Thyroid gland (tissue), 4 donors: ENCODE measurements at regions not wholly inside any gene's neighbourhood (a gene's known extent, or its start where the extent isn't known, plus 50 kb on each side); places are given as distances from the start of the nearest gene placed in this dataset.

ENCODE experiments used
- CTCF ChIP-seq, 6 experiments: fragments of 200-600 bp in 3 of 6; fragments of 450-650 bp in 3 of 6; sonication (generic) in 3 of 6; IDR thresholded peaks; one replicate each; pipeline ENCODE4 v1.5.1; 2016 to 2019; ENCODE audit warnings: antibody characterized with exemption in 6 of 6, mild to moderate bottlenecking in 2 of 6, inconsistent platforms in 1 of 6, moderate library complexity in 1 of 6
- POLR2A ChIP-seq, 2 donors: fragments of 450-650 bp; IDR thresholded peaks; one replicate each; pipeline ENCODE4 v1.6.1; 2017; ENCODE audit warnings: antibody characterized with exemption in 2 of 2, mild to moderate bottlenecking in 2 of 2, moderate library complexity in 1 of 2

GRCh38 chr4:29320947-29321620, 1399.1 kb upstream of the PCDH7 start:
- TF ChIP-seq CTCF (IDR thresholded peaks at IDR 0.05) (no peak), POLR2A (IDR thresholded peaks at IDR 0.05) (no peak)
